PFSK-1 (cell line): ENCODE measurements at regions not wholly inside any gene's neighbourhood (a gene's known extent, or its start where the extent isn't known, plus 50 kb on each side); places are given as distances from the start of the nearest gene placed in this dataset.

Experiments
- FOXP2 ChIP-seq: optimal IDR thresholded peaks from 2 replicates; pipeline ENCODE3; 2011; ENCODE audit warnings: borderline replicate concordance, control low read depth, inconsistent platforms; ENCODE audit not compliant: insufficient read depth; ENCODE audit errors: extremely low read length, extremely low read depth
- POLR2AphosphoS5 ChIP-seq: IDR thresholded peaks from 2 replicates; pipeline ENCODE4 v1.6.1; 2012; ENCODE audit warnings: low read depth, mild to moderate bottlenecking, control low read depth, low read length, moderate library complexity
- REST ChIP-seq, 2 experiments: IDR thresholded peaks; 2 replicates each; pipeline versions ENCODE4 v1.6.1 to v1.8.0; 2011 to 2012; ENCODE audit warnings: low read depth in 2 of 2, low read length in 2 of 2, control low read depth in 1 of 2, inconsistent platforms in 1 of 2, mild to moderate bottlenecking in 1 of 2, moderate library complexity in 1 of 2; ENCODE audit not compliant: insufficient read depth in 1 of 2
- SIN3A ChIP-seq: IDR thresholded peaks from 2 replicates; pipeline ENCODE4 v1.6.1; 2012; ENCODE audit warnings: mild to moderate bottlenecking, low read length, moderate library complexity, borderline replicate concordance; ENCODE audit not compliant: insufficient read depth
- TAF1 ChIP-seq: IDR thresholded peaks from 2 replicates; pipeline ENCODE4 v1.6.1; 2012; ENCODE audit warnings: low read length, control low read depth, borderline replicate concordance; ENCODE audit not compliant: insufficient read depth

- no peak for TF ChIP-seq TAF1
- no peak for TF ChIP-seq FOXP2
- TF ChIP-seq POLR2AphosphoS5: no peak
- TF ChIP-seq REST (IDR thresholded peaks at IDR 0.05; ENCODE audit: insufficient read depth in 1 of 2, low read depth in 2 of 2, low read length in 2 of 2): no peak
- TF ChIP-seq SIN3A: no peak
Observed at GRCh38 chr10:42958142-42958868, 118.6 kb upstream of the RET start.

- TF ChIP-seq REST (IDR thresholded peaks at IDR 0.05; ENCODE audit: insufficient read depth in 1 of 2, low read depth in 2 of 2, low read length in 2 of 2): no peak
- TF ChIP-seq SIN3A: no peak
- no peak for TF ChIP-seq POLR2AphosphoS5
- no peak for TF ChIP-seq TAF1
- no peak for TF ChIP-seq FOXP2
Observed at GRCh38 chr10:42959833-42960232, 117.0 kb upstream of the RET start.

- no peak for TF ChIP-seq SIN3A
- TF ChIP-seq TAF1: no peak
- TF ChIP-seq REST (IDR thresholded peaks at IDR 0.05; ENCODE audit: insufficient read depth in 1 of 2, low read depth in 2 of 2, low read length in 2 of 2): no peak
- TF ChIP-seq FOXP2: no peak
- TF ChIP-seq POLR2AphosphoS5: no peak
Observed at GRCh38 chr10:42960491-42960990, 116.3 kb upstream of the RET start.

- no peak for TF ChIP-seq FOXP2
- no peak for TF ChIP-seq POLR2AphosphoS5
- TF ChIP-seq REST (IDR thresholded peaks at IDR 0.05; ENCODE audit: insufficient read depth in 1 of 2, low read depth in 2 of 2, low read length in 2 of 2): no peak
- no peak for TF ChIP-seq TAF1
- no peak for TF ChIP-seq SIN3A
Observed at GRCh38 chr10:42960991-42961795, 115.7 kb upstream of the RET start.

- TF ChIP-seq FOXP2: no peak
- no peak for TF ChIP-seq SIN3A
- no peak for TF ChIP-seq POLR2AphosphoS5
- no peak for TF ChIP-seq TAF1
Observed at GRCh38 chr10:42961796-42962109, 115.1 kb upstream of the RET start.
